GM12878 (cell line): ENCODE measurements at regions not wholly inside any gene's neighbourhood (a gene's known extent, or its start where the extent isn't known, plus 50 kb on each side); places are given as distances from the start of the nearest gene placed in this dataset.
A peak's percentile ranks its signal among the peaks of the same experiment; 100 is the strongest.

Experiments
- CBFB ChIP-seq: IDR thresholded peaks from 2 replicates; pipeline ENCODE4 v1.6.1; 2016; ENCODE audit warnings: antibody characterized with exemption, low read depth
- CHD1 ChIP-seq: IDR thresholded peaks from 2 replicates; pipeline ENCODE4 v1.6.1; 2012; ENCODE audit warnings: low read depth, low read length, improper control_type of control experiment
- FOXK2 ChIP-seq: fragments of 450-650 bp; IDR thresholded peaks from 2 replicates; pipeline ENCODE4 v1.6.1; 2017; ENCODE audit warnings: mild to moderate bottlenecking, moderate library complexity
- HCFC1 ChIP-seq: fragments of 150-350 bp; IDR thresholded peaks from 2 replicates; pipeline ENCODE4 v1.6.1; 2014; ENCODE audit warnings: low read length
- HDAC2 ChIP-seq: fragments of 200-600 bp; sonication (generic); IDR thresholded peaks from 2 replicates; pipeline ENCODE4 v1.6.1; 2017
- KDM1A ChIP-seq: fragments of 200-600 bp; sonication (generic); IDR thresholded peaks from 2 replicates; pipeline ENCODE4 v1.6.1; 2016; ENCODE audit warnings: borderline replicate concordance
- MEF2A ChIP-seq: IDR thresholded peaks from 2 replicates; pipeline ENCODE4 v1.6.1; 2011; ENCODE audit warnings: low read depth, mild to moderate bottlenecking, low read length, moderate library complexity; ENCODE audit not compliant: insufficient read depth
- MYB ChIP-seq: fragments of 150-350 bp; IDR thresholded peaks from 2 replicates; pipeline ENCODE4 v1.6.1; 2014; ENCODE audit warnings: mild to moderate bottlenecking, low read depth, low read length, borderline replicate concordance
- NFIC ChIP-seq: IDR thresholded peaks from 2 replicates; pipeline ENCODE4 v1.6.1; 2012; ENCODE audit warnings: low read depth, mild to moderate bottlenecking, inconsistent platforms, low read length, moderate library complexity
- NRF1 ChIP-seq: conservative IDR thresholded peaks from 2 replicates; pipeline ENCODE4 v1.6.1; 2011; ENCODE audit warnings: mild to moderate bottlenecking, low read depth, low read length, improper control_type of control experiment
- YY1 ChIP-seq: IDR thresholded peaks from 2 replicates; pipeline ENCODE4 v1.6.1; 2011; ENCODE audit warnings: low read depth, mild to moderate bottlenecking, low read length
- ZNF207 ChIP-seq: fragments of 450-650 bp; IDR thresholded peaks from 2 replicates; pipeline ENCODE4 v1.6.1; 2014; ENCODE audit warnings: antibody characterized with exemption, mild to moderate bottlenecking, borderline replicate concordance
- TF ChIP-seq, protein P1 (sequence below): fragments of 150-350 bp; IDR thresholded peaks from 2 replicates; pipeline ENCODE4 v1.6.1; 2016; ENCODE audit warnings: low read depth, low read length
- TF ChIP-seq, protein P2 (sequence below): fragments of 450-650 bp; formaldehyde crosslinking; IDR thresholded peaks from 2 replicates; pipeline ENCODE4 v1.5.0; 2022; ENCODE audit warnings: mild to moderate bottlenecking, missing genetic modification characterization
- TF ChIP-seq, protein P3 (sequence below): fragments of 450-650 bp; IDR thresholded peaks from 2 replicates; pipeline ENCODE4 v1.6.1; 2016; ENCODE audit warnings: mild to moderate bottlenecking
- TF ChIP-seq, protein P4 (sequence below): fragments of 450-650 bp; IDR thresholded peaks from 2 replicates; pipeline ENCODE4 v1.6.1; 2014; ENCODE audit warnings: mild to moderate bottlenecking
- TF ChIP-seq, protein P5 (sequence below): fragments of 450-650 bp; formaldehyde crosslinking; IDR thresholded peaks from 2 replicates; pipeline ENCODE4 v1.4.0; 2022; ENCODE audit warnings: mild to moderate bottlenecking, moderate library complexity
- TF ChIP-seq, protein P6 (sequence below): IDR thresholded peaks from 2 replicates; pipeline ENCODE4 v1.6.1; 2012; ENCODE audit warnings: low read depth, low read length, improper control_type of control experiment

DNA sequence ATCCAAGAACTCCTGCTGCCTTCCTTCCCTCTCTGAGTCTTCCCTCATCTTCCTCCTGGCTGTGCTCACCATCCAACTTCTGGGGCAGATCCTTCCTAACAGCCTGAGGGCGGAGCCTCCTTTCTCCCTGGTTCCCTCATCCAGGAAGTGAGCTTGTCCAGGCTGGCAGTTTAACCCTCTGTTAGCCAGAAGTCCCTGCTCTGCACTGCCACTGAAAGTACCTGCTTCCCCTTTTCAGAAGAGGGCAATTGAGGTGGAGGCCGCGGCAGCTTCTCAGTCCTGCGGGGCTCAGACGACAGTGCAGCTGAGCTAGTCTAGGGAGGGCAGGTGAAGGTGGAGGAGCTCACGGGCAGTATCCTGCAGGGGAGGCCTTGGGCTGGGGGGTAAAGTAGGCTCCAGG is 149.1 kb downstream of the FCRL5 start (continued):
- TF ChIP-seq, protein P1, sequence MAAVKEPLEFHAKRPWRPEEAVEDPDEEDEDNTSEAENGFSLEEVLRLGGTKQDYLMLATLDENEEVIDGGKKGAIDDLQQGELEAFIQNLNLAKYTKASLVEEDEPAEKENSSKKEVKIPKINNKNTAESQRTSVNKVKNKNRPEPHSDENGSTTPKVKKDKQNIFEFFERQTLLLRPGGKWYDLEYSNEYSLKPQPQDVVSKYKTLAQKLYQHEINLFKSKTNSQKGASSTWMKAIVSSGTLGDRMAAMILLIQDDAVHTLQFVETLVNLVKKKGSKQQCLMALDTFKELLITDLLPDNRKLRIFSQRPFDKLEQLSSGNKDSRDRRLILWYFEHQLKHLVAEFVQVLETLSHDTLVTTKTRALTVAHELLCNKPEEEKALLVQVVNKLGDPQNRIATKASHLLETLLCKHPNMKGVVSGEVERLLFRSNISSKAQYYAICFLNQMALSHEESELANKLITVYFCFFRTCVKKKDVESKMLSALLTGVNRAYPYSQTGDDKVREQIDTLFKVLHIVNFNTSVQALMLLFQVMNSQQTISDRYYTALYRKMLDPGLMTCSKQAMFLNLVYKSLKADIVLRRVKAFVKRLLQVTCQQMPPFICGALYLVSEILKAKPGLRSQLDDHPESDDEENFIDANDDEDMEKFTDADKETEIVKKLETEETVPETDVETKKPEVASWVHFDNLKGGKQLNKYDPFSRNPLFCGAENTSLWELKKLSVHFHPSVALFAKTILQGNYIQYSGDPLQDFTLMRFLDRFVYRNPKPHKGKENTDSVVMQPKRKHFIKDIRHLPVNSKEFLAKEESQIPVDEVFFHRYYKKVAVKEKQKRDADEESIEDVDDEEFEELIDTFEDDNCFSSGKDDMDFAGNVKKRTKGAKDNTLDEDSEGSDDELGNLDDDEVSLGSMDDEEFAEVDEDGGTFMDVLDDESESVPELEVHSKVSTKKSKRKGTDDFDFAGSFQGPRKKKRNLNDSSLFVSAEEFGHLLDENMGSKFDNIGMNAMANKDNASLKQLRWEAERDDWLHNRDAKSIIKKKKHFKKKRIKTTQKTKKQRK: no peak
- TF ChIP-seq CBFB: no peak
- TF ChIP-seq, protein P2, sequence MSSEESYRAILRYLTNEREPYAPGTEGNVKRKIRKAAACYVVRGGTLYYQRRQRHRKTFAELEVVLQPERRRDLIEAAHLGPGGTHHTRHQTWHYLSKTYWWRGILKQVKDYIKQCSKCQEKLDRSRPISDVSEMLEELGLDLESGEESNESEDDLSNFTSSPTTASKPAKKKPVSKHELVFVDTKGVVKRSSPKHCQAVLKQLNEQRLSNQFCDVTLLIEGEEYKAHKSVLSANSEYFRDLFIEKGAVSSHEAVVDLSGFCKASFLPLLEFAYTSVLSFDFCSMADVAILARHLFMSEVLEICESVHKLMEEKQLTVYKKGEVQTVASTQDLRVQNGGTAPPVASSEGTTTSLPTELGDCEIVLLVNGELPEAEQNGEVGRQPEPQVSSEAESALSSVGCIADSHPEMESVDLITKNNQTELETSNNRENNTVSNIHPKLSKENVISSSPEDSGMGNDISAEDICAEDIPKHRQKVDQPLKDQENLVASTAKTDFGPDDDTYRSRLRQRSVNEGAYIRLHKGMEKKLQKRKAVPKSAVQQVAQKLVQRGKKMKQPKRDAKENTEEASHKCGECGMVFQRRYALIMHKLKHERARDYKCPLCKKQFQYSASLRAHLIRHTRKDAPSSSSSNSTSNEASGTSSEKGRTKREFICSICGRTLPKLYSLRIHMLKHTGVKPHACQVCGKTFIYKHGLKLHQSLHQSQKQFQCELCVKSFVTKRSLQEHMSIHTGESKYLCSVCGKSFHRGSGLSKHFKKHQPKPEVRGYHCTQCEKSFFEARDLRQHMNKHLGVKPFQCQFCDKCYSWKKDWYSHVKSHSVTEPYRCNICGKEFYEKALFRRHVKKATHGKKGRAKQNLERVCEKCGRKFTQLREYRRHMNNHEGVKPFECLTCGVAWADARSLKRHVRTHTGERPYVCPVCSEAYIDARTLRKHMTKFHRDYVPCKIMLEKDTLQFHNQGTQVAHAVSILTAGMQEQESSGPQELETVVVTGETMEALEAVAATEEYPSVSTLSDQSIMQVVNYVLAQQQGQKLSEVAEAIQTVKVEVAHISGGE (CRISPR knock-in tag): no peak
- no peak for TF ChIP-seq FOXK2
- TF ChIP-seq NRF1: no peak
- TF ChIP-seq HCFC1: no peak
- no peak for TF ChIP-seq MEF2A
- TF ChIP-seq NFIC: no peak
- no peak for TF ChIP-seq CHD1
- TF ChIP-seq, protein P3, sequence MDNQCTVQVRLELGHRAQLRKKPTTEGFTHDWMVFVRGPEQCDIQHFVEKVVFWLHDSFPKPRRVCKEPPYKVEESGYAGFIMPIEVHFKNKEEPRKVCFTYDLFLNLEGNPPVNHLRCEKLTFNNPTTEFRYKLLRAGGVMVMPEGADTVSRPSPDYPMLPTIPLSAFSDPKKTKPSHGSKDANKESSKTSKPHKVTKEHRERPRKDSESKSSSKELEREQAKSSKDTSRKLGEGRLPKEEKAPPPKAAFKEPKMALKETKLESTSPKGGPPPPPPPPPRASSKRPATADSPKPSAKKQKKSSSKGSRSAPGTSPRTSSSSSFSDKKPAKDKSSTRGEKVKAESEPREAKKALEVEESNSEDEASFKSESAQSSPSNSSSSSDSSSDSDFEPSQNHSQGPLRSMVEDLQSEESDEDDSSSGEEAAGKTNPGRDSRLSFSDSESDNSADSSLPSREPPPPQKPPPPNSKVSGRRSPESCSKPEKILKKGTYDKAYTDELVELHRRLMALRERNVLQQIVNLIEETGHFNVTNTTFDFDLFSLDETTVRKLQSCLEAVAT: peak; percentile 39; the same call in 1 of the 2 replicates
- no peak for TF ChIP-seq HDAC2
- TF ChIP-seq MYB: no peak
- TF ChIP-seq YY1: no peak
- TF ChIP-seq ZNF207: no peak
- TF ChIP-seq, protein P4, sequence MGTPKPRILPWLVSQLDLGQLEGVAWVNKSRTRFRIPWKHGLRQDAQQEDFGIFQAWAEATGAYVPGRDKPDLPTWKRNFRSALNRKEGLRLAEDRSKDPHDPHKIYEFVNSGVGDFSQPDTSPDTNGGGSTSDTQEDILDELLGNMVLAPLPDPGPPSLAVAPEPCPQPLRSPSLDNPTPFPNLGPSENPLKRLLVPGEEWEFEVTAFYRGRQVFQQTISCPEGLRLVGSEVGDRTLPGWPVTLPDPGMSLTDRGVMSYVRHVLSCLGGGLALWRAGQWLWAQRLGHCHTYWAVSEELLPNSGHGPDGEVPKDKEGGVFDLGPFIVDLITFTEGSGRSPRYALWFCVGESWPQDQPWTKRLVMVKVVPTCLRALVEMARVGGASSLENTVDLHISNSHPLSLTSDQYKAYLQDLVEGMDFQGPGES: no peak
- TF ChIP-seq, protein P5, sequence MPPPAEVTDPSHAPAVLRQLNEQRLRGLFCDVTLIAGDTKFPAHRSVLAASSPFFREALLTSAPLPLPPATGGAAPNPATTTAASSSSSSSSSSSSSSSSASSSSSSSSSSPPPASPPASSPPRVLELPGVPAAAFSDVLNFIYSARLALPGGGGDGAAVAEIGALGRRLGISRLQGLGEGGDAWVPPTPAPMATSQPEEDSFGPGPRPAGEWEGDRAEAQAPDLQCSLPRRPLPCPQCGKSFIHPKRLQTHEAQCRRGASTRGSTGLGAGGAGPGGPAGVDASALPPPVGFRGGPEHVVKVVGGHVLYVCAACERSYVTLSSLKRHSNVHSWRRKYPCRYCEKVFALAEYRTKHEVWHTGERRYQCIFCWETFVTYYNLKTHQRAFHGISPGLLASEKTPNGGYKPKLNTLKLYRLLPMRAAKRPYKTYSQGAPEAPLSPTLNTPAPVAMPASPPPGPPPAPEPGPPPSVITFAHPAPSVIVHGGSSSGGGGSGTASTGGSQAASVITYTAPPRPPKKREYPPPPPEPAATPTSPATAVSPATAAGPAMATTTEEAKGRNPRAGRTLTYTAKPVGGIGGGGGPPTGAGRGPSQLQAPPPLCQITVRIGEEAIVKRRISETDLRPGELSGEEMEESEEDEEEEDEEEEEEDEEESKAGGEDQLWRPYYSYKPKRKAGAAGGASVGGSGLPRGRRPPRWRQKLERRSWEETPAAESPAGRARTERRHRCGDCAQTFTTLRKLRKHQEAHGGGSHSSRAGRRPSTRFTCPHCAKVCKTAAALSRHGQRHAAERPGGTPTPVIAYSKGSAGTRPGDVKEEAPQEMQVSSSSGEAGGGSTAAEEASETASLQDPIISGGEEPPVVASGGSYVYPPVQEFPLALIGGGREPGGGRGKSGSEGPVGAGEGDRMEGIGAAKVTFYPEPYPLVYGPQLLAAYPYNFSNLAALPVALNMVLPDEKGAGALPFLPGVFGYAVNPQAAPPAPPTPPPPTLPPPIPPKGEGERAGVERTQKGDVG (CRISPR knock-in tag): no peak
- TF ChIP-seq, protein P6, sequence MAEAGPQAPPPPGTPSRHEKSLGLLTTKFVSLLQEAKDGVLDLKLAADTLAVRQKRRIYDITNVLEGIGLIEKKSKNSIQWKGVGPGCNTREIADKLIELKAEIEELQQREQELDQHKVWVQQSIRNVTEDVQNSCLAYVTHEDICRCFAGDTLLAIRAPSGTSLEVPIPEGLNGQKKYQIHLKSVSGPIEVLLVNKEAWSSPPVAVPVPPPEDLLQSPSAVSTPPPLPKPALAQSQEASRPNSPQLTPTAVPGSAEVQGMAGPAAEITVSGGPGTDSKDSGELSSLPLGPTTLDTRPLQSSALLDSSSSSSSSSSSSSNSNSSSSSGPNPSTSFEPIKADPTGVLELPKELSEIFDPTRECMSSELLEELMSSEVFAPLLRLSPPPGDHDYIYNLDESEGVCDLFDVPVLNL: no peak
- no peak for TF ChIP-seq KDM1A
